Hematopoietic multipotent progenitor cell (in vitro differentiated cells): ENCODE measurements at regions not wholly inside any gene's neighbourhood (a gene's known extent, or its start where the extent isn't known, plus 50 kb on each side); places are given as distances from the start of the nearest gene placed in this dataset.

Experiments
- DNase-seq, 3 donors: peaks; one replicate each; pipeline ENCODE4 v3.0.0-alpha.2; 2011 to 2015; ENCODE audit warnings: low read depth in 2 of 3, low spot score in 2 of 3

DNA sequence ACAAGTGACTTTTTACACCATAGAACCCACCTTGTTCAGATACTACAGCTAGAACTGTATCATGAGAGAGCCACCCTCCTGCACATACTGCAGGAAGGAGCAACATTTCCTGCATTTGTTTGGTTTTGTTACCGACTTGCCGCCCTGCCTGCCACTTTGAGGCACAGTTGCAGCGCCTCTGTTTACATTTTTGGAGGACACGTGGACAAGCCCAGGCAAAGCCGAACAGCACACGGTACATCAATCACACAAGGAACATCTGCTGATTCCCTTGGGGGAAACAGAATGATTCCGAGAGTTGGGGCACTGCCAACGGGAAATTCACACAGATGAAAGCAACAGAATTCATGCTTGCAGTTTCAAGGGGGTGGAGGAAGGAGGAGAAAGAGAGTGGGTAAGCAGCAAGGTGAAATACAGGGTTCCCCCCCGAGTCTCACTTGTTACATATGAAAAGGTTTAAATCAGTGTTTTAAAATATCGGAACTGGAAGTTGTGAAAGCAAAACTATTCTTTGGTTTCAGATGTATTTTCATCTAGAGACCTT is 110.7 kb downstream of the BTG1 start:
- DNase-seq, result peak in 2 of 3 donors; percentile 24 to 46

DNA sequence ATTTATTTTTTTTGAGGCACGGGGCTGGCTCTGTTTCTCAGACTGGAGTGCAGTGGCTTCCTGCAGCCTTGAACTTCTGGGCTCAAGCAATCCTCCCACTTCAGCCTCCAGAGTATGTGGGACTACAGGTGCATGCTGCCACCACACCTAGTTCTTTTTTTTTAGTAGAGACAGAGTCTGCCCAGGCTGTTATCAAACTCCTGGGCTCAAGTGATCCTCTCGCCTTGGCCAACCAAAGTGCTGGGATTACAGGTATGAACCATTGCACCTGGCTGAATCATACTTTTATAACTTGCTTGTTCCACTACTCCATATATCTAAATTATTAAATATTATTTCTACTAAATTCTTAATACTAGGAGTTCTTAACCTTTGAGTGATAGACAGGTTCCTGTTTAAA is 111.6 kb downstream of the BTG1 start:
- no peak for DNase-seq

DNA sequence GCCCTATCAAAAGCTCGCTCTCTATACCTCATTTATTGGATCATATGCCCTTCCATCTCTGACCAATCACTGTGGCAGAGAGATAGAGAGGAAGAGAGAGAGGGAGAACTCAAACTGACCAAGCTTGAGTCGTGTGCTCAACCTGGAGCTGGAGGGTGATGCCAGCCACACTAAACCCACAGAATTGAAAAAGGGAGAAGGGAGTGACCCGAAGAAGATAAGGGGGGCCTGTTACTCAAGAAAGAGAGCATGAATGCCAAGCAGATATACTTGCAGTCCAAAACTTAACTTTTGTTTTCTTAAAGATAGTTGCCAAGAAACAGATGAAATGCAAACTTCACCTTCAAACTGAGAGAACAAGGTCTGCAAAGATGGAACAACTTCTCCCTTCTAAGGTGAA is 112.7 kb downstream of the BTG1 start:
- no peak for DNase-seq

DNA sequence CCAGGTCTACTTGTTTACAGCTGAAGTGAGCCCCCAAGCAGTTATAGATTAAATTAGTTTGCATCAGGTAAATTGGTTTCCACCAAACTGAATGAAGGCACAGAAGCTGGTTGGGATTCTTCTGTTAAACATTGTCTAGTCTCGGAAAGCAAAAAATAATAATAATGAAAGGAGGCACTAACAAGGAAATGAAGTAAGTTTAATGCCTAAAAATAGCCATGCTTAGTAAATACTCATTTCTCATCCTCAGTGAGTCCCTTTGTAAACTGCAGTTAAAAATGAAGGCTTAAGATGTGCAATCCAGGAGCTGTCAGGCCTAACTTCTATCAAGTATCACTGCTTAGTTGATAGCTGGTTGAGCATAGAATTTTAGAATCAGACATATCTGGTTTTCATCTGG is 113.5 kb downstream of the BTG1 start:
- DNase-seq, result no peak

DNA sequence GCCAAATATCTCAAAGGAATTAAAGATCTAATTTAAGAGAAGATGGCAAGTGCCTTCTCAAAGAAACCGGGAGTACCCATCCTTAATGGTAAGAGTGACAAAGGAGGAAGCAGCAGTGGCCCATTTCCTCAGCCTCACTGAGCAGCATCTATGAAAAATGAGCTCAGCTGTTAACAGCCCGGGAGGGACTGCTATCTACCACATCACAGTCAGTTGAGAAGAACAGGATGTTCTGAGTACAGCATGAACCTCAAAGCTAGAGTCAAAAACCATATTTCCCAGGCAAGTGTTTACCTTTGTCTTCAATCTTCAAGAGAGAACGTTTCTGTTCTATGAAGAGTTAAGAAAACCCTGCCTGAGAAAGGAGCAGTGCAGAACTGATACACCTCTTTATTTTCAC is 115.0 kb downstream of the BTG1 start:
- peak; percentile 24 to 73 (median 58) for DNase-seq

DNA sequence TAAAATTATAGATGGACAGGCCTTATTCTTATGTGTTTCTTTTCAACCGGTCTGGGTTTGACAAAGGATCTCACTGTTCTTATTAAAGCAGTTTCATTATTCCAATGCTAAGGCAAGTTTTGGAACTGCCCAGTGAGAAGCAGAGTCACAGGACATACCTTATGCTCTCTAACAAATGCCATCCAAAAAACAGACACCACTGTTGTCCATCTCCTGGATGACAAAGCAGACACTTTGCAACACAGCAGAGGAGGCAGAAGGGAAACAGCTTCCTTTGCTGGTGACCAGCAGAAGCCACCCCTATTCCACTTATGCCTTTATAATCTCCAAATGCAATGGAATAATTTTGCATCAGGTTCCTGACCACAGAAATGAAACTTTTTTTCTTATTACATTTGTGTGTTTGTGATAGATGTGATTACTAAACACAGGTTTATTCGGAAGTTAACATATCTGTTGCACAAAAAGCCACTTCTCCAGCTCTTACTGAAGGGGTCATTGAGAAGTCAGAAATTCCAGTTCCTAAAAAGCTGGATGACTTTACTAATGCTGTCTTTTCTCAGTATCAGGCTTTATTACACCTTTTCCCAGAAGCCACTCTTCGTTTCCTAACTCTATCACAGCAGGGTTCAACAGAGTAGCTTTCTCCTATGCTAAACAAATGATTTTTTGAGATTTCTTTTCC is 115.6 kb downstream of the BTG1 start:
- DNase-seq, result no peak

DNA sequence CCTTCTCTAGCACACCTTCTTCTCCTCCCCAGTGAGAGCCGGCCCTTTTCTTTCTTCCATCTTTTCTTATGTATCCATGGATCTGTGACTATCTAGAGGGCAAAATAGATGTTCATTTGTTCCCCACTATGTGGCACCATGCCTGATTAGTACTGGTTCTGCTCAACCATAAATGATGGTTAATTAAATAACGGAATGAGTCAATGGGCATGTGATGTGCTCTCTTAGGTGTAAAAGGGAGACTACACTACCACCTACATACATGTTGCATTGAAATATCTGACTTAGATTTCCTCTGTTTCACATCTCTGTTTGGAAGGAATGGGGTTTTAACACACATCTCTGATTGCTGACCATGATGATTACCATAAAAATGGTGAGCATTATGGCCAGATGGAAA is 116.5 kb downstream of the BTG1 start:
- no peak for DNase-seq

DNA sequence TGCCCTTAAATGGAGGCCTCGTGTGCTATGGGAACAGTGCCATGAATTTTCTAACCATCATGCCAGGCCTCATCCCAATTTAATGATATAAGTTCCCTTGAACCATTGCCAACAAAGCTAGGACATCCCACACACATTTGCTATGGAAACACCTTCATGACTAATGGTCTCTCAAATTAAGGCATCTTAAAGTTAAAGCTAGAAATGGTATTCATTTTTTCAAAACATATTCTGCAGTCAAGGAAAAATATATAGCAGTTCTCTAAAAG is 117.3 kb downstream of the BTG1 start:
- DNase-seq, result no peak

DNA sequence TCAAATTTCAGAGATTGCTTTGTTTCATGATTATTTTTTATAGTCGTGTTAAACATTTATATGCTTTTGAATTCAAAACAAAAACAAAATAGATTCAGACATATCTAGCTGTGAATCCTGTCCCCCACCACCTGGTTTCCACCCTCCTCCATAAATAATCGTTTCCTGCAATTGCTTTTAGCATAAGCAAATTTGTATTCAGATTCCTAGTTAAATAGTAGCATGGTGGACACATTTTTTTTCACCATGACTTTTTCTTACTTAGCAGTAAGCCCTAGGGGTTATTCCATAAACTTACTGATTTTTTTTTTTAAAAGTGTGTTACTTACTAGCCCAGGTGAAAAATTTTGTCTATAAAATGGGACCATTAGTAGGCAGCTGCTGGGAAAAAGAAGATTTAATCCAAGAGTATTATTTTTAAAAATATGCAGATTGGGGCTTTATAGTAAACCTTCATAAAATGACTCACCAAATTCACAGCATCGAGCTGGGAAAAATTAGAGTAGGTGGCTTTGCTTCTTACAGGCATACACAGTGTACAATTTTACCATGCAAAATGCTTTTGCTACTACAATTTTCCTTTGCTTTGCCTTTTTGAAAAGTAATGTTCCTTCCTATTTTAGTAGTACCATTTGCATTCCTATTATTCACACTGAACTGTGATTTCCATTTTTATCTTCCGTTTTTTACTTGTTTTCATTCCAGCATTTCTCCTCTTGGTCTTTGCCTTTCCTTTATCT is 117.8 kb downstream of the BTG1 start:
- DNase-seq, result no peak

DNA sequence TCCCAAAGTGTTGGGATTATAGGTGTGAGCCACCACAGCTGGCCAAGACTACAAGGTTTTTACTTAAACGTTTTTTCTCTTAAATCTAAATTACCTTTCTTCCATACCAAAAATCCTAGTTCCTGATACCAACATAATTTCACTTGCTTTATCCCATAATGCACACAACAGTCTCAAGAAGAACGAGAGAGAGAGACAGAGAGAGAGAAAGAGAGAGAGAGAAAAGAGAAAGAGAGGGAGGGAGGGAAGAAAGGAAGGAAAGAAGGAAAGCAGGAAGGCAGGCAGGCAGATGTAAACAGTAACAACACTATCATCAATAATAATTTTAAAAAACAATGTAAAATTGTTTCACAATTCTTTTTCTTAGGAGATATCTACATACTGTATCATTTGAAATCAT is 118.4 kb downstream of the BTG1 start:
- no peak for DNase-seq

DNA sequence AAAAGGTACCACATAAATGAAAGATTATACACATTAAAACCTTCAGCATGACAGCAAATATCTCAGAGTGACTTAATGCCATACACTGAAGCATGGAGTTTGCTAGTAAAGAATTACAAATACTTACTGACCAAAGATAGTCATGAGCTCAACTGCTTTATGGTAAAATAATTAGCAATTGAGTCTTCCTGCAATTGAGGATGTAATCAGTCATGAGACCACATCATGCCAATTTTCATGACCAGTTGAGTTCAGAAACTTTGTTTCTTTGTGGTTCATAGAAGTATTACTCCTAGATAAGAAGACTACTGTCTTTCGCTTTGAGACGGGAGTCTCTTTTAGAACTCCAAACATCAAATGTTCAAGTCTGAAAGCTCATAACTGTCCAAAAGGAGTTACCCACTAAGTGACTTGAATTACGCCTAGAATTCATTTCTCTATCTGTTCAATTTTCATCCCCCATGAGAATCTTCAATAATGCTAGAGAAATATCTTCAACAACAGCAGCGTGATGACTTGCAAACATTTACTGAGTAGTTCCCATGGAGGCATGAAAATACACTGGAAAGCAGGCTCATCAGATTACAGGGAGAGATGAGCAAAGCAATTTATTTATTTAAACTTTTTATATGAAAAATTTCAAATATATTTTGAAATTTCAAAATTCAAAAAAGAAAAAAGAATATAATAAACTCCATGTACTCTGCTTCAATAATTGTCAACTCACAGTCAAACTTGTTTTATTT is 120.0 kb downstream of the BTG1 start:
- no peak for DNase-seq

DNA sequence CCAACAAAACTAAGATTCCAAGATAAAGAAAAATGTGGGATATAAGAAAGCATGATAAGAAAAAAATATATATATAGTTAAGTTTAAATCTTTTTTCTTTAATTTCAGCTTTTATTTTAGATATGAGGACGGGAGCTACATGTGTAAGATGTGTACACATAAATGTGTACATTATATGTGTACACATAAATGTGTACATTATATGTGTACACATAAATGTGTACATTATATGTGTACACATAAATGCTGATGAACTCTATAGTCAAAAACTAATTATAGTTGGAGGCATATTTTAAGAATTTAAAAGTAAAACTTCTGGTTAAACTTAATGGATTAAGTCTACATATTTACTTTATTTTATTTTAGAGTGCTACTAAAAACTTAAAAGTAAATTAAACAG is 123.6 kb downstream of the BTG1 start:
- DNase-seq, result no peak

DNA sequence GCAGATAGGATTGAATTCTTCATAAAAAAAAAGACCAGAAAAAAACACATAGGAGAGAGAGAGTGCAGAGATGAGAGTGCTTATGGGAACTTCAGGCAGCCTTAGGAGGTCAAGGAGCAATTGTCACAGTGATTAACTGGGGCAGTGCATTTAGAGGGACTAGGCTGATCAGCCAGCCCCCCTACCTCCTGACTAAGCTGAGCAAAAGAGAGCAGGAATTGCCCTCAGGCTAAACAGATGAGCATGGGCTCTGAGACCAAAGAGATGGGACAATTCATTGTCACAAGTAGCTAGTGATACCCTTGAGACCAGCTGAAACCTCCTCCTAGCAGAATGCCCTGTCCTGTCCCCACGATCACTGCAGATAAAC is 124.0 kb downstream of the BTG1 start:
- DNase-seq, result no peak

DNA sequence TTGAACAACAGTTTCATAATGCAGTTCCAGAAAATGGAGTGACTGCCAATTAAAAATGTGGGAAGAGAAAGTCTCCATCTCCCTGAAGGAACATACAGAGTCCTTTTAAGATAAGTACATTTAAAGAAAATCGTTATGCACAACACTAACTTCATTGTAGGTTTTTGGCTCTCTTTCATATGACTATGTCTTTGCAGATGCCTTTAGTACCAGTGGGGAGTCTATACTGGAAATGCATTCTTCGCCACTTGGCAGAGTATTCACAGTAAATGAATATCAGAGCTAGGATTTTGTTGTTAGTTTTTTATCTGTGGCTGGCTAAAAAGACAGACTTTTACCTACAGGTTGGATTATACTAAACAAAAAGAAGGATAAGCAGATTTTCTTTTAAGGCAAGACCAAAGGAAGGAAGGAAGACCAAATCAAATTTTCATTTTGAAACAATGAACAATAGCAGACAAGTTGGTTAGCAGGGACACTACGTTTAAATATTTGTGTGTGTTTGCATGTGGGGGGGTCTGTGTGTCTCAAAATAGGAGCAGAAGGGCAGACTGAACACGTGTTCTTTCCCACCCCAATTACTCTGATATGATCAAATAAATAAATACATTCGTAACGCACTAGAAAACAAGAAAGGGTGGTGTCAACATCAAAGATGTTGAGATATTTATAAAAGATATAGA is 124.5 kb downstream of the BTG1 start:
- no peak for DNase-seq

DNA sequence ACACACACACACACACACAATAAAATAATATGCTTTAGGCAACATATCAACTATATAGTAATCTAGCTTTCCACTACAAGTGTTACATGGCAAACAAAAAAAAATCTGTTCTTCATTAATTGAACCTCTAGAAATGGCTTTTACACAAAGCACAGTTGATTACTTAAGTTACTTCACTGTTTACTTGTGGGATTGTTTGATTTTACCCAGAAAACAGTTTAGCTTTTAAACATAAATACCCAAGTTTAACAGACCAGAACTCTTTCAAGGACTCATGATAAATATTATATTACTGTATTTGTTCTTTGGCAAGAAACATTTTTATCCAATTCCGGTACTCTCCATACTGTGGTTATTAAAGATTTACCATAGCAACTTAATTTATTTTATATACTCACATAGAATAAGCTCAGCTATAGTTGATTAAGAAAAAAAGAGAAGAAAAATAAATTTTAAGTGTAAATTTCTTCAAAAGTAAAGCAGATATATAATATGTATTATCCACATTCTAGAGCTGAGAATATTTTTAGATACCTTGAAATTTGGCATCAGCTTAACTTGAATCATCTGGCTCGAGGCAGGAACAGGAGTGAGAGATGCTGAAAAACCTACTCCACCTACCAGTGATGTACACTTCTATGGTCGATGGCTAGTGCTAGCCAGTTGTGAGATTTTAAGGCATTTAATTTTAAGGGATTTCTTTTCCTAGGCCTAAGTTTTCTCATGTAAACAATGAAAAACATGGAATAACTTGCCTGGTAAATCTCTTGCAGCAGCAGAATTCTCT is 126.0 kb downstream of the BTG1 start:
- DNase-seq, result no peak

DNA sequence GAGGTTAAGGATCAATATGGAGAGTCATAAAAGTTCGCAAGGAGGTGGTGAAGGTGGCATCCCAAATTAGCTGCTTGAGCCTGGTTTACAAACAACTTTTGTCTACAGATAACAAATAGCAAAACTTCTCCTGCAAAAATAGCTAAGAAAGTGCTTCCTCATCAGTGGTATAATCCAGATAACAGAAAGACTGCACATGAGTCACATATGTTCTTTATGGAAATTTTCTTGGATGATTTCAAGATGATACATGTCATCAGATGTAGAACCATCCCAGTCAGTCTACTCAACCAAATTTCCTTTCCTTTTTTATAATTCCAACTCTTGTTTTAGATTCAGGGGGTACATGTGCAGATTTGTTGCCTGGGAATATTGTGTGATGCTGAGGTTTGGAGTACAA is 133.0 kb downstream of the BTG1 start:
- no peak for DNase-seq

DNA sequence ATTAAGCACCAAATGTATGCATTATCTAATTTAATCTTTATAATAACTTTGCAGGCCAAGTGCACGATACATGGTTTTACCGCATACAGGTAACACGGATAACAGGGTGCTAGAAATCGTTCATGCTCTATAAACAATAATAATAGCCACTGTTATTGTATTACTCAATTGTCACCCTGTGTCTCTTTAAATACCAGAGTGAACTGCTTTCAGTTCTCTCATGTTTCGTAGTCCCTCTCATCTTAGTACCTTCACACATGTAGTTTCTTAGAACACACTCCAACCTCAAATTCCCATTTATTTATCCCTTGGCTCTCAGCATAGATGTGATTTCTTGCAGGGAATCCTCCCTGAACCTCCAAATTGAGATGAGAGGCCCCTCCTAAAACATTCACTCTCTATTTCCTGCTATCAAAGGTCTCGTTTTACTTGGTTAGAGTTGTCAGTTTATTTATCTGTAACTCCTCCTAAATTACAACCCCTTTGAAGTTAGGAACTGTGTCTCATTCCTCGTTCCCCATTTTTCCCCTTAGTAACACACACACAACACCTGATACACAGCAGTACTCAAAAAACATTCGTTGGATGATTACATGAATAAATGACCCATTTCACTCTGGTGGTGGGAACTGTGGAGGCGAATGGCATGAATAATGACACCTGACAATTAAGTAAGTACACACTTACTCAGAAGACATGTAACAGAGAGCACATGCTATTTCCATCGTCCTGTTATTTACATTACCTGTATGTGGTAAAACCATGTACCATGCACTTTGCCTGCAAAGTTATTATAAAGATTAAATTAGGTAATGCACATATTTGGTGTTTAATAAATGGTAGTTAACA is 134.6 kb downstream of the BTG1 start:
- DNase-seq, result no peak

DNA sequence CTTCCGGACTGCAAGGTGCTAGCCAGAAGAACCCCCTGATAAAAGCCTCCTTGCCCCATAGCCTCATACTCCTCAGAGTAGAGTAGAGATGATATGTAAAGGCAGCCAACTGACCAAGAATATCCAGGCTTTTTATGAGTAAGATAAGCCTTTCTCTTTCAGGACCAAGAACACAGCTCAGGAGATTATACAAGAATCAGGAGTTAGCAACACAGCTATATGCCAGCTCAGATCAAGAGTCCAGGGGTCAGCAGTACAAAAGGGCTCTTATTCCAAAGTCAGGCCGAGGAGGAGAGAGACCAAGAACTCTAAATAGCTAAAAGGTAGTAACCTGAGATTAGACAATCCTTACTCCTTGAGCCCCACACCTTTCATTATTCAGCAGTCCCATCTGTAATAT is 135.3 kb downstream of the BTG1 start:
- no peak for DNase-seq

DNA sequence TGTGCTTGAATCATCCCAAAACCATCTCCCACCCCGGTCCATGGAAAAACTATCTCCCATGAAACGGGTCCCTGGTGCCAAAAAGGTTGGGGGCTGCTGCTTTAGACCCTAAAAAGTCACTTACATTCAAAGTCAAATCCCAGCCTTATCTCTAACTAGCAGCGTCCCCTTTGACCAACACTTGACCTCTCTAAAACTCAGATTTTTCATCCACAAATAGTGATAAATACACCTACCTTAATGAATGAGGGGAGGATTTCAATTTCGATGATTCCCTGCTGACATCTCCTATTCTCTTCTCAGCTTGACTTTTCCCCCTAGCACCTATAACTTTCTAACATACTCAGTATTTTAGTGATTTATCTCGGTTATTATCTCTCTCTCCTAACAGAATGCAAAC is 137.3 kb downstream of the BTG1 start:
- DNase-seq, result no peak

DNA sequence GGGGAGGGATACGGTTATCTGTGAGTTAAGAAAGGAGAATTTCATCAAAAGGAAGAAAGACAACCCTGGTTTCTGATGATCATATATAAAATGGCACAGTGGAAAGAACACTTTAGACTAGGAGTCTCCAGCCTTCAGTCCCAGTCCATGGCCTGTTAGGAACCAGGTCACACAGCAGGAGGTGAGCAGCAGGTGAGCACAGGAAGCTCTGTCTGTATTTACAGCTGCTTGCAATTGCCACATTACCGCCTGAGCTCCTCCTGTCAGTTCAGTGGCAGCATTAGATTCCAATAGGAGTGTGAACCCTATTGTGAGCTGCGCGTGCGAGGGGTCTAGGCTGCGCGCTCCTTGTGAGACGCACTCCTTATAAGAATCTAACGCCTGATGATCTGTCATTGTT is 137.9 kb downstream of the BTG1 start:
- DNase-seq, result no peak
